ENCODE measurements at regions not wholly inside any gene's neighbourhood (a gene's known extent, or its start where the extent isn't known, plus 50 kb on each side); places are given as distances from the start of the nearest gene placed in this dataset.

DNA sequence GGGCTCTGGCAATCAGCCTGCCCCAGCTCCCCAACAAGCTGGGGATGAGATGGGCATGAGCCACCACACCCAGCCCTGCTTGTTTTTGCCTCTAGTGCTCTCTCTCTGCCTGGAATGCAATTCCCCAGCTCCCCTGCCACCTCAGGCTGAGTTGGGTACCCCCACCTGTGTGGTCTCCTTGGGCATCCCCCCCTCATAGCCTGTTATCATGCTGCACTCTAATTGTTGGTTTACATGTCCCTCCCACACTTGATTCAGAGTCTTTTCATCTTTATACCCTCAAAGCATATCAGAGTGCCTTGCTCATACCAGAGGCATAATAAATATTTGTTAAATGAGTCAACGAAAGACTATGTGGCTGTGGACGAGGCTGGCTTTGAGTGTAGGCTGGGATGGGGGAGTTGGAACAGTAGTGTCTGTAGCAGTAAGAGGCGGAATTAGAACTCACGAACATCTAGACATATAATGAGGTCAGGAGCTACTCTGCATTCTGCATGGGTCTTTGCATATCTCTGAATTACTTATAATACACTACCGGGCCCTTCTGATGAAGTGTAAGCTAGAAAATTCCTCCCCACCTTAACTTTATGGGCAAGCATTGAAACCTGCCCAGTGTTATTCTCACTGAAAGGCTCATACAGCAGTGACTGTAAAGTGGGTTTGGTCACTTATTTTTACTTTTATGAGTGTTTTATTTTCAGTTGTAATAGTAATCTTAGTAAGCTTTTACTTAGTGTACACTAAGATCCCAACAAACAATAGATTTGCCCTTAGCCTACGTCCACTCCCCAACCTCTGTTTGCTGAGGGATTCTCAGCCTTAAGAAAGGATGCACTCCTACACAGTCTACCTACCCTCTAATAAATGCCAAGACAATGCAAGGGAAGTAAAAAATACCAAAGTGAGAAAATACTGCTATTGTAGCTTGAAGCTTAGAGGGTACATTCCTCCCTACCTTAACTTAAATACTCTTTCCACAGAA is 58.7 kb downstream of the EDN1 start:
- ChIA-PET CTCF (interaction anchor here (1.0 kb wide), 1 partner anchor 59 kb away, joined by 4 read pairs; the partner anchor contains the start of gene EDN1), POLR2A (no interaction called here)
- H3K9me3 ChIP-seq (ENCODE audit: control extremely low read depth in 1 of 5, control insufficient read depth in 4 of 5, insufficient read depth in 2 of 5, low read depth in 1 of 5, low read length in 4 of 5): peaks cover 0 to 20% (median 10%) of the 10 kb centered on the region in 5 experiments
- H3K27me3 ChIP-seq (replicated peaks in 2 of 5; ENCODE audit: control insufficient read depth in 4 of 5, insufficient read depth in 5 of 5, low read length in 4 of 5): no peaks in the 10 kb centered on the region
- DNase-seq: no peak
- no peaks in the 10 kb centered on the region for H3K4me1 ChIP-seq (ENCODE audit: control extremely low read depth in 1 of 4, control insufficient read depth in 4 of 4, insufficient read depth in 4 of 4, low read length in 3 of 4)
- H3K27ac ChIP-seq (ENCODE audit: insufficient read depth in 1 of 2, low read depth in 1 of 2, low read length in 2 of 2, poor library complexity in 1 of 2, severe bottlenecking in 2 of 2): no peak overlapping the region
- no peaks in the 10 kb centered on the region for H3K36me3 ChIP-seq (ENCODE audit: control insufficient read depth in 4 of 4, insufficient read depth in 4 of 4, low read length in 3 of 4)
- no CpG with 5 or more reads among the region's 6 CpGs for WGBS (ENCODE audit: insufficient coverage)
- H3K4me3 ChIP-seq (ENCODE audit: control insufficient read depth in 1 of 7, extremely low read depth in 1 of 7, insufficient read depth in 4 of 7, low read depth in 2 of 7, low read length in 6 of 7): no peak overlapping the region

DNA sequence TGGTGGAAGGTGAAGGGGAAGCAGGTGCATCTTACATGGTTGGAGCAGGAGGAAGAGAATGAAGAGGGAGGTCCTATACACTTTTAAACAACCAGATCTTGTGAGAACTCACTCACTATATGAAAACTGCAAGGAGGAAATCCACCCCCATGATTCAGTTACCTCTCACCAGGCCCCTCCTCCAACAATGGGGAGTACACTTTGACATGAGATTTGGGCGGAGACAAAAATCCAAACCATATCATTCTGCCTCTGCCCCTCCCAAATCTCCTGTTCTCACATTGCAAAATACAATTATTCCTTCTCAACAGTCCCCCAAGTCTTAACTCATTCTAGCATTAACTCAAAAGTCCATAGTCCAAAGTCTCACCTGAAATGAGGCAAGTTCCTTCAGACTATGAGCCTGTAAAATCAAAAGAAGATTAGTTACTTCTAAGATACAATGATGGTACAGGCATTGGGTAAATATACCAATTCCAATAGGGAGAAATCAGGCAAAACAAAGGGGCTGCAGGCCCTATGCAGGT is 60.5 kb downstream of the EDN1 start:
- ChIA-PET CTCF (no interaction called here), POLR2A (no interaction called here)
- peak in 1 of 3 donors; percentile 11 for DNase-seq
- no peak overlapping the region for H3K4me3 ChIP-seq (ENCODE audit: control insufficient read depth in 1 of 7, extremely low read depth in 1 of 7, insufficient read depth in 4 of 7, low read depth in 2 of 7, low read length in 6 of 7)
- no peaks in the 10 kb centered on the region for H3K36me3 ChIP-seq (ENCODE audit: control insufficient read depth in 4 of 4, insufficient read depth in 4 of 4, low read length in 3 of 4)
- no peaks in the 10 kb centered on the region for H3K4me1 ChIP-seq (ENCODE audit: control extremely low read depth in 1 of 4, control insufficient read depth in 4 of 4, insufficient read depth in 4 of 4, low read length in 3 of 4)
- no peaks in the 10 kb centered on the region for H3K27me3 ChIP-seq (replicated peaks in 2 of 5; ENCODE audit: control insufficient read depth in 4 of 5, insufficient read depth in 5 of 5, low read length in 4 of 5)
- no peak overlapping the region for H3K27ac ChIP-seq (ENCODE audit: insufficient read depth in 1 of 2, low read depth in 1 of 2, low read length in 2 of 2, poor library complexity in 1 of 2, severe bottlenecking in 2 of 2)
- whole genome bisulfite sequencing (ENCODE audit: insufficient coverage): no CpG with 5 or more reads among the region's 1 CpG
- peaks cover 0 to 20% (median 10%) of the 10 kb centered on the region in 5 experiments for H3K9me3 ChIP-seq (ENCODE audit: control extremely low read depth in 1 of 5, control insufficient read depth in 4 of 5, insufficient read depth in 2 of 5, low read depth in 1 of 5, low read length in 4 of 5)

DNA sequence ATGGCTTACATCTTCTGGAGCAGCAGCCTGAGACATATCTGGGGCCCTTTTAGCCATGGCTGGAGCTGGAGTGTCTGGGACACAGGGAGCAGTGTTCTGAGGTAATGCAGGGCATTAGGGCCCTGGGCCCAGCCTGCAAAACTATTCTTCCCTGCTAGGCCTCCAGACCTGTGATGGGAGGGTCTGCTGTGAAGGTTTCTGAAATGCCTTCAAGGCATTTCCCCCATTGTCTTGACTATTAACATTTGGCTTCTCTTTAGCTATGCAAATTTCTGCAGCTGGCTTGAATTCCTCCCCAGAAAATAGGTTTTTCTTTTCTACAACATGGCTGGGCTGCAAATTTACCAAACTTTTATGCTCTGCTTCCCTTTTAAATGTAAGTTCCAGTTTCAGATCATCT is 61.5 kb downstream of the EDN1 start:
- ChIA-PET POLR2A (no interaction called here), CTCF (no interaction called here)
- Histone ChIP-seq H3K27ac (ENCODE audit: insufficient read depth in 1 of 2, low read depth in 1 of 2, low read length in 2 of 2, poor library complexity in 1 of 2, severe bottlenecking in 2 of 2) (no peak overlapping the region), H3K27me3 (replicated peaks in 2 of 5; ENCODE audit: control insufficient read depth in 4 of 5, insufficient read depth in 5 of 5, low read length in 4 of 5) (no peaks in the 10 kb centered on the region), H3K9me3 (ENCODE audit: control extremely low read depth in 1 of 5, control insufficient read depth in 4 of 5, insufficient read depth in 2 of 5, low read depth in 1 of 5, low read length in 4 of 5) (peaks cover 0 to 20% (median 10%) of the 10 kb centered on the region in 5 experiments), H3K36me3 (ENCODE audit: control insufficient read depth in 4 of 4, insufficient read depth in 4 of 4, low read length in 3 of 4) (no peaks in the 10 kb centered on the region), H3K4me1 (ENCODE audit: control extremely low read depth in 1 of 4, control insufficient read depth in 4 of 4, insufficient read depth in 4 of 4, low read length in 3 of 4) (no peaks in the 10 kb centered on the region), H3K4me3 (ENCODE audit: control insufficient read depth in 1 of 7, extremely low read depth in 1 of 7, insufficient read depth in 4 of 7, low read depth in 2 of 7, low read length in 6 of 7) (no peak overlapping the region)
- DNase-seq: no peak

DNA sequence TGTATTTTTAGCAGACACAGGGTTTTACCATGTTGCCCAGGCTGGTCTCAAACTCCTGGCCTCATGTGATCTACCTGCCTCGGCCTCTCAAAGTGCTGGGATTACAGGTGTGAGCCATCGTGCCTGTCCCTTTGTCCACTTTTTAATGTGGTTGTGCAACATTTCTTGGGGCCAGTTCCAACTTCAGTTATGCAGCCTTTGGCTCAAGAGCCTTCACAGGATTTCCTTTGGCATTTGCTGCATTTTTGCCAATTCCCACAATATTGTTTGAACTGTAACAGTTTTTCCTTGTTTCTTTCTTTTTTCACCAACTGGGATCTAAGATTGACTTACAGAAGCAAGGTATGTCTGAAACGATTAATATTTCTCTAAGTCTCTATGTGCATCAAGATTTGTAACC is 63.6 kb downstream of the EDN1 start:
- no peak overlapping the region for H3K4me3 ChIP-seq (ENCODE audit: control insufficient read depth in 1 of 7, extremely low read depth in 1 of 7, insufficient read depth in 4 of 7, low read depth in 2 of 7, low read length in 6 of 7)
- no peaks in the 10 kb centered on the region for H3K27me3 ChIP-seq (replicated peaks in 2 of 5; ENCODE audit: control insufficient read depth in 4 of 5, insufficient read depth in 5 of 5, low read length in 4 of 5)
- CTCF ChIA-PET: no interaction called here
- peaks cover 0 to 20% (median 10%) of the 10 kb centered on the region in 5 experiments for H3K9me3 ChIP-seq (ENCODE audit: control extremely low read depth in 1 of 5, control insufficient read depth in 4 of 5, insufficient read depth in 2 of 5, low read depth in 1 of 5, low read length in 4 of 5)
- H3K4me1 ChIP-seq (ENCODE audit: control extremely low read depth in 1 of 4, control insufficient read depth in 4 of 4, insufficient read depth in 4 of 4, low read length in 3 of 4): no peaks in the 10 kb centered on the region
- no peak for DNase-seq
- POLR2A ChIA-PET: interaction anchor here (0.7 kb wide), 1 partner anchor 31 kb away, joined by 3 read pairs; no protein-coding TSS in a partner anchor
- 94% methylated on average over 2 of the region's 3 CpGs for whole genome bisulfite sequencing (ENCODE audit: insufficient coverage)
- H3K27ac ChIP-seq (ENCODE audit: insufficient read depth in 1 of 2, low read depth in 1 of 2, low read length in 2 of 2, poor library complexity in 1 of 2, severe bottlenecking in 2 of 2): no peak overlapping the region
- no peaks in the 10 kb centered on the region for H3K36me3 ChIP-seq (ENCODE audit: control insufficient read depth in 4 of 4, insufficient read depth in 4 of 4, low read length in 3 of 4)

DNA sequence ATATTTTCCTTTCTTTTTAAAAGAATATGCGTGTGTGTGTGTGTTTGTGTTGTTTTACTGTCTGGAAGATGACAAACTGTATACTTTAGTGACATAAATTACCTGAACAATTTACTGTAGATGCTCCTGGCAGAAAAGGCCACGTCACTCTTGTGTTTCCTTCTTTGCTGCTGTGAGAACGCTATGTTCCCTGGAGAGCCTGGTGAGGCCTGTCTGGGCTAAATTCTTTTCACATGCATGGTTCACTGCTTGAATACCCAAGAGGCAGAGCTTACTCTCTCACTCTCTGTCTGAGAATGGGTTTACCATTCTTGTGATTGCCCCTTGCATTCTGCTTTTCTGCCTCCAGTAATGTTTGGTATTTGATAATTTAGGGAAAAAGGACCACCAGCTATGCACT is 64.3 kb downstream of the EDN1 start:
- Histone ChIP-seq H3K9me3 (ENCODE audit: control extremely low read depth in 1 of 5, control insufficient read depth in 4 of 5, insufficient read depth in 2 of 5, low read depth in 1 of 5, low read length in 4 of 5) (peaks cover 0 to 20% (median 10%) of the 10 kb centered on the region in 5 experiments), H3K4me1 (ENCODE audit: control extremely low read depth in 1 of 4, control insufficient read depth in 4 of 4, insufficient read depth in 4 of 4, low read length in 3 of 4) (peaks cover 0 to 2% (median 0%) of the 10 kb centered on the region in 4 experiments), H3K36me3 (ENCODE audit: control insufficient read depth in 4 of 4, insufficient read depth in 4 of 4, low read length in 3 of 4) (no peaks in the 10 kb centered on the region), H3K27ac (ENCODE audit: insufficient read depth in 1 of 2, low read depth in 1 of 2, low read length in 2 of 2, poor library complexity in 1 of 2, severe bottlenecking in 2 of 2) (no peak overlapping the region), H3K27me3 (replicated peaks in 2 of 5; ENCODE audit: control insufficient read depth in 4 of 5, insufficient read depth in 5 of 5, low read length in 4 of 5) (no peaks in the 10 kb centered on the region), H3K4me3 (ENCODE audit: control insufficient read depth in 1 of 7, extremely low read depth in 1 of 7, insufficient read depth in 4 of 7, low read depth in 2 of 7, low read length in 6 of 7) (no peak overlapping the region)
- POLR2A ChIA-PET: no interaction called here
- CTCF ChIA-PET: no interaction called here
- 95% methylated on average over 2 of the region's 3 CpGs for WGBS (ENCODE audit: insufficient coverage)
- no peak for DNase-seq

DNA sequence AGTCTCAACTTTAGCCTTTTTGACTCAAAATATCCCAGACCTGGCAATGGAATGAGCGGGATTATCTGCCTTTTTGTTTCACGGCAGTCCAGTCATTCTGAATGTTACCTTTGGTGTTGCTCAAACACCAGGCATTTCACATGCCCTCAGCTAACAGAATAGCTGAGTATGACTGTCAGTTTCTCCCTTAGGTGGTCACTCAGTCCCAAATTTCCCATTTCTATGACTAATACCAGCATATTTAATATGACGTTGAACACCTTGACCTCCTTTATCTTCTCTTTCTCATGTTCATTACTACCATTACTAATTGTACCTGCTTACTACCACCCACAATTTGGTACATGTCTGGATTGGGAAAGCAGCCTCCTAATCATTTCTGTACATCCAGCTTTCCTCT is 65.2 kb downstream of the EDN1 start:
- H3K9me3 ChIP-seq (ENCODE audit: control extremely low read depth in 1 of 5, control insufficient read depth in 4 of 5, insufficient read depth in 2 of 5, low read depth in 1 of 5, low read length in 4 of 5): peaks cover 0 to 20% (median 10%) of the 10 kb centered on the region in 5 experiments
- H3K27ac ChIP-seq (ENCODE audit: insufficient read depth in 1 of 2, low read depth in 1 of 2, low read length in 2 of 2, poor library complexity in 1 of 2, severe bottlenecking in 2 of 2): no peak overlapping the region
- H3K36me3 ChIP-seq (ENCODE audit: control insufficient read depth in 4 of 4, insufficient read depth in 4 of 4, low read length in 3 of 4): no peaks in the 10 kb centered on the region
- no peaks in the 10 kb centered on the region for H3K27me3 ChIP-seq (replicated peaks in 2 of 5; ENCODE audit: control insufficient read depth in 4 of 5, insufficient read depth in 5 of 5, low read length in 4 of 5)
- ChIA-PET POLR2A (no interaction called here), CTCF (no interaction called here)
- H3K4me1 ChIP-seq (ENCODE audit: control extremely low read depth in 1 of 4, control insufficient read depth in 4 of 4, insufficient read depth in 4 of 4, low read length in 3 of 4): peaks cover 0 to 2% (median 0%) of the 10 kb centered on the region in 4 experiments
- no peak for DNase-seq
- 96% methylated on average over 3 of the region's 3 CpGs for WGBS (ENCODE audit: insufficient coverage)
- H3K4me3 ChIP-seq (ENCODE audit: control insufficient read depth in 1 of 7, extremely low read depth in 1 of 7, insufficient read depth in 4 of 7, low read depth in 2 of 7, low read length in 6 of 7): no peak overlapping the region

DNA sequence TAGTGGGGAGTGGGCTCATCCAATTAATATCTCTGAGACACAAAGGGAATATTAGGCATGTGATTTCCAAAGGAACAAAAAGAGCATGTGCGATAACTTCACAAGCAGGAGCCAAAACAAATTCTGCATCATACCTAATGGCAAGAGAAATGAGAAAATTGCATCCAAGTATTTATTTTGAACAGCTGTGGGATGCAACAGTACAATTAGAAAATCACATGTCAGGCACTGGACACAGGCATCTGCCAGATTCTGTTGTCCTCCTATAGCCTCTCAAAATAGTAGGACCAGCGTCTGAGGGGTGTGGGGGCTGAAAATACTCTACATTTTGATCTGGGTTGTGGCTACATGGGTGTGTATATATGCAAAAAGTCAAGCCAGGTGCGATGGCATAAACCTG is 66.3 kb downstream of the EDN1 start:
- no peak for DNase-seq
- POLR2A ChIA-PET: no interaction called here
- WGBS (ENCODE audit: insufficient coverage): 100% methylated on average over 2 of the region's 3 CpGs
- peaks cover 0 to 2% (median 0%) of the 10 kb centered on the region in 4 experiments for H3K4me1 ChIP-seq (ENCODE audit: control extremely low read depth in 1 of 4, control insufficient read depth in 4 of 4, insufficient read depth in 4 of 4, low read length in 3 of 4)
- H3K9me3 ChIP-seq (ENCODE audit: control extremely low read depth in 1 of 5, control insufficient read depth in 4 of 5, insufficient read depth in 2 of 5, low read depth in 1 of 5, low read length in 4 of 5): peaks cover 0 to 16% (median 2%) of the 10 kb centered on the region in 5 experiments
- CTCF ChIA-PET: no interaction called here
- H3K4me3 ChIP-seq (ENCODE audit: control insufficient read depth in 1 of 7, extremely low read depth in 1 of 7, insufficient read depth in 4 of 7, low read depth in 2 of 7, low read length in 6 of 7): no peak overlapping the region
- no peaks in the 10 kb centered on the region for H3K27me3 ChIP-seq (replicated peaks in 2 of 5; ENCODE audit: control insufficient read depth in 4 of 5, insufficient read depth in 5 of 5, low read length in 4 of 5)
- no peak overlapping the region for H3K27ac ChIP-seq (ENCODE audit: insufficient read depth in 1 of 2, low read depth in 1 of 2, low read length in 2 of 2, poor library complexity in 1 of 2, severe bottlenecking in 2 of 2)
- no peaks in the 10 kb centered on the region for H3K36me3 ChIP-seq (ENCODE audit: control insufficient read depth in 4 of 4, insufficient read depth in 4 of 4, low read length in 3 of 4)
